ENCODE measurements at regions not wholly inside any gene's neighbourhood (a gene's known extent, or its start where the extent isn't known, plus 50 kb on each side); places are given as distances from the start of the nearest gene placed in this dataset.

DNA sequence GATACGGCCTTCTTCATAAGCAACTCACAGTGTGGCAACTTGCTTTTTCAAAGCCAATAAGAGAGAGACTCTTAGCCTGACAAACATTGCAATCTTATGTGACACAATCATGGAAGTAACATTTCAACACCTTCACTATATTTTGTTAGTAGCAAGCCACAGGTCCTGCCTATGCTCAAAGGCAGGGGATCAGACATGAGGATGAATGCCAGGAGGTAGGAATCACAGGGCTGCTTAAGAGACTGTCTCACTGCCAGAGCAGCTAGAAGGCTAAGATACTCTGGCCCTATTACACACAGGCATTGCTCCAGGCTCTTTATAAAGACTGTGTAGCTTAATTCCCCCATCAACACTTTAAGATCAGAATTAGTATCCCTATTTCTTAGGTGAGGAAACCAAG, 236.2 kb upstream of the KAZN start:
- no peak overlapping the region for H3K4me2 ChIP-seq (ENCODE audit: low read depth, low read length, poor library complexity, severe bottlenecking)

DNA sequence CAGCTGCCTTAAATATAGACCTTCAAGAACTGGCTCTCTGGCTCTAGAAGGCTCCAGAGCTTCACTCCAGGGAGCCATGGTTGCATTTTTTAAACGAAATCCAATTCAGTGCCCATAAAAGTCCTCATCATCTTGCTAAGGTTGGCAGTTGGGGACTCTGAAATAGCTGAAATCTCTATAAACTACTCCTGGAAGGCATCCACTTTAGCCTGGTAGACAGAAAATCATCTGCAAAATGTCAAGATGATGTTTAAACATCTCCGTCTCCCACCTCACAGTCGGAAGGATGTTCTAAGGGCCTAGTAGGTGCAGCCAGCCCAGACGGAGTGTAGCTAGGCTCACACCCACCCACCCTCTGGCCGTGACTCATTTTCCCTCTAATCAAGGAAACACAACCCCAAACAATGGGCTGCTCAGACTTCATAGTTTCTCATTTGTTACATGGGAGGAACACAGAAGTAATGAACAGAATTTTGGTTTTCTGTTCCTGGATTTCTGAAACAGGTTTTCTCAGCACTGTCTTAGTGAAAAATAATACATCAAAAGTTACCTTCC, 235.4 kb upstream of the KAZN start:
- Histone ChIP-seq H3F3A (ENCODE audit: insufficient read depth) (no peaks in the 10 kb centered on the region), H3K9me2 (replicated peaks; ENCODE audit: insufficient read depth, low read length) (no peaks in the 10 kb centered on the region), H3K9me3 (ENCODE audit: insufficient read depth, low read length) (no peaks in the 10 kb centered on the region), H4K20me1 (ENCODE audit: low read depth, low read length) (no peaks in the 10 kb centered on the region), H3K36me3 (ENCODE audit: low read length) (no peaks in the 10 kb centered on the region), H2AFZ (ENCODE audit: low read depth, low read length, severe bottlenecking) (no peak overlapping the region), H3K9ac (ENCODE audit: low read length) (no peak overlapping the region), H3K79me2 (ENCODE audit: insufficient read depth, low read length) (no peaks in the 10 kb centered on the region), H3K27ac (ENCODE audit: low read depth, low read length) (no peak overlapping the region), H3K4me3 (ENCODE audit: insufficient read depth, low read length, poor library complexity, severe bottlenecking) (no peak overlapping the region), H3K4me2 (ENCODE audit: low read depth, low read length, poor library complexity, severe bottlenecking) (no peak overlapping the region), H3K27me3 (ENCODE audit: low read length) (no peaks in the 10 kb centered on the region)
- no peak for TF ChIP-seq EZH2phosphoT487 (conservative IDR thresholded peaks at IDR 0.05; ENCODE audit: low read length)
- TF ChIP-seq, protein P1, sequence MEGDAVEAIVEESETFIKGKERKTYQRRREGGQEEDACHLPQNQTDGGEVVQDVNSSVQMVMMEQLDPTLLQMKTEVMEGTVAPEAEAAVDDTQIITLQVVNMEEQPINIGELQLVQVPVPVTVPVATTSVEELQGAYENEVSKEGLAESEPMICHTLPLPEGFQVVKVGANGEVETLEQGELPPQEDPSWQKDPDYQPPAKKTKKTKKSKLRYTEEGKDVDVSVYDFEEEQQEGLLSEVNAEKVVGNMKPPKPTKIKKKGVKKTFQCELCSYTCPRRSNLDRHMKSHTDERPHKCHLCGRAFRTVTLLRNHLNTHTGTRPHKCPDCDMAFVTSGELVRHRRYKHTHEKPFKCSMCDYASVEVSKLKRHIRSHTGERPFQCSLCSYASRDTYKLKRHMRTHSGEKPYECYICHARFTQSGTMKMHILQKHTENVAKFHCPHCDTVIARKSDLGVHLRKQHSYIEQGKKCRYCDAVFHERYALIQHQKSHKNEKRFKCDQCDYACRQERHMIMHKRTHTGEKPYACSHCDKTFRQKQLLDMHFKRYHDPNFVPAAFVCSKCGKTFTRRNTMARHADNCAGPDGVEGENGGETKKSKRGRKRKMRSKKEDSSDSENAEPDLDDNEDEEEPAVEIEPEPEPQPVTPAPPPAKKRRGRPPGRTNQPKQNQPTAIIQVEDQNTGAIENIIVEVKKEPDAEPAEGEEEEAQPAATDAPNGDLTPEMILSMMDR (IDR thresholded peaks at IDR 0.05; ENCODE audit: insufficient read depth, low read length, poor library complexity, severe bottlenecking) = no peak

More for the DNA sequence above, 236.2 kb upstream of the KAZN start:
- Histone ChIP-seq H3K9me2 (replicated peaks; ENCODE audit: insufficient read depth, low read length) (no peaks in the 10 kb centered on the region), H3K4me3 (ENCODE audit: insufficient read depth, low read length, poor library complexity, severe bottlenecking) (no peak overlapping the region), H4K20me1 (ENCODE audit: low read depth, low read length) (no peaks in the 10 kb centered on the region), H3K79me2 (ENCODE audit: insufficient read depth, low read length) (no peaks in the 10 kb centered on the region), H3K9ac (ENCODE audit: low read length) (no peak overlapping the region), H2AFZ (ENCODE audit: low read depth, low read length, severe bottlenecking) (no peak overlapping the region), H3K9me3 (ENCODE audit: insufficient read depth, low read length) (no peaks in the 10 kb centered on the region), H3K27ac (ENCODE audit: low read depth, low read length) (no peak overlapping the region), H3K36me3 (ENCODE audit: low read length) (no peaks in the 10 kb centered on the region), H3F3A (ENCODE audit: insufficient read depth) (no peaks in the 10 kb centered on the region), H3K27me3 (ENCODE audit: low read length) (no peaks in the 10 kb centered on the region)
- no peak for TF ChIP-seq EZH2phosphoT487 (conservative IDR thresholded peaks at IDR 0.05; ENCODE audit: low read length)
- TF ChIP-seq, protein P1 (IDR thresholded peaks at IDR 0.05; ENCODE audit: insufficient read depth, low read length, poor library complexity, severe bottlenecking) = no peak

DNA sequence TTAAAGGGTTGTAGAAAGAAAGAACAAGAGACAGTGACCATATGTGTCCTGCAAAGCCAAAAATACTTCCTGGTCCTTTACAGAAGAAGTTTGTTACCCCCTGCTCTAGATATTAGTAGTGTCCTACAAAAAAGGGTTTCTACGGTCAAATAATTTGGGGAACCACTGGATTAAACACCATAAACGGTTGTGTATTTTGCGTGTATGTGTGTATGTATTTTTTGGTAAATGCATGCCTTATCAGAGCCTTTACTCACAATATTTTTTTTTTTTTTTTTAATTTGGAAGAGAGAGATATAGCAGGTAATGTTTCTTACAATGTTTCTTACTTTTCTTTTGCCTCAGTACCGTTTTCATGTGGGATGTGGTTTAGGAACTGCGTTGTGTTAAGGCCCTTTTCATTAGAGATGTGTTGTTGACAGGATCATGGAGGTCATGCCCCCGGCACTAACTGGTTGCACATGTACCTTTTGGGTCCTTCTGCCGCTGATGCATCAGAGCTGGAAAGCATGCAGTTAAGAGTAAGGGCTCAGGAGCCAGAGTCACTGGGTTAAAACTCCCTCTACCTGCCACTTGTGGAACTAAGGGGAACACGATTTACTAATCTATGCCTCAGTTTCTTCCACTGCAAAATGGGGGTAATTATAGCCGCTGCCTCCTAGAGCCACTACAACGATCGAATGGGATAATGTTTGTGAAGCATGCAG, 234.6 kb upstream of the KAZN start:
- Histone ChIP-seq H3K27me3 (ENCODE audit: low read length) (no peaks in the 10 kb centered on the region), H3K9ac (ENCODE audit: low read length) (no peak overlapping the region), H3K27ac (ENCODE audit: low read depth, low read length) (no peak overlapping the region), H2AFZ (ENCODE audit: low read depth, low read length, severe bottlenecking) (no peak overlapping the region), H3K79me2 (ENCODE audit: insufficient read depth, low read length) (no peaks in the 10 kb centered on the region), H4K20me1 (ENCODE audit: low read depth, low read length) (no peaks in the 10 kb centered on the region), H3K4me2 (ENCODE audit: low read depth, low read length, poor library complexity, severe bottlenecking) (no peak overlapping the region), H3K4me3 (ENCODE audit: insufficient read depth, low read length, poor library complexity, severe bottlenecking) (no peak overlapping the region), H3K9me2 (replicated peaks; ENCODE audit: insufficient read depth, low read length) (no peaks in the 10 kb centered on the region), H3F3A (ENCODE audit: insufficient read depth) (no peaks in the 10 kb centered on the region), H3K9me3 (ENCODE audit: insufficient read depth, low read length) (no peaks in the 10 kb centered on the region), H3K36me3 (ENCODE audit: low read length) (no peaks in the 10 kb centered on the region)
- no peak for TF ChIP-seq EZH2phosphoT487 (conservative IDR thresholded peaks at IDR 0.05; ENCODE audit: low read length)
- TF ChIP-seq, protein P1 (IDR thresholded peaks at IDR 0.05; ENCODE audit: insufficient read depth, low read length, poor library complexity, severe bottlenecking) = no peak

All from SU-DHL-6 (cell line).